Karpas-422 (cell line): ENCODE measurements at regions not wholly inside any gene's neighbourhood (a gene's known extent, or its start where the extent isn't known, plus 50 kb on each side); places are given as distances from the start of the nearest gene placed in this dataset.

ENCODE experiments used
- DNase-seq: peaks from one replicate; pipeline ENCODE4 v3.0.0-alpha.2; 2015
- H2AFZ ChIP-seq: fragments of 200-600 bp; sonication (generic); 2 replicates; pipeline ENCODE4 v1.6.1; 2014; ENCODE audit warnings: antibody characterized with exemption, low read length, mixed read lengths
- H3K27ac ChIP-seq: fragments of 200-600 bp; sonication (generic); 2 replicates; pipeline ENCODE4 v1.5.1; 2014; ENCODE audit warnings: mild to moderate bottlenecking, low read length, moderate library complexity
- H3K27me3 ChIP-seq: fragments of 200-600 bp; sonication (generic); 2 replicates; pipeline ENCODE4 v1.6.1; 2014; ENCODE audit warnings: low read length, mixed read lengths
- H3K36me3 ChIP-seq: fragments of 200-600 bp; sonication (generic); 2 replicates; pipeline ENCODE4 v1.6.1; 2014; ENCODE audit warnings: low read length, mixed read lengths; ENCODE audit not compliant: insufficient read depth
- H3K4me1 ChIP-seq: fragments of 200-600 bp; sonication (generic); 2 replicates; pipeline ENCODE4 v1.6.1; 2014; ENCODE audit warnings: mild to moderate bottlenecking, low read length, mixed read lengths
- H3K4me2 ChIP-seq: fragments of 200-600 bp; sonication (generic); 2 replicates; pipeline ENCODE4 v1.6.1; 2014; ENCODE audit warnings: low read length, low read depth, mild to moderate bottlenecking; ENCODE audit not compliant: poor library complexity, severe bottlenecking
- H3K4me3 ChIP-seq: fragments of 200-600 bp; sonication (generic); 2 replicates; pipeline ENCODE4 v1.5.1; 2014; ENCODE audit warnings: mild to moderate bottlenecking, antibody characterized with exemption, low read length, mixed read lengths
- H3K79me2 ChIP-seq: fragments of 200-600 bp; sonication (generic); 2 replicates; pipeline ENCODE4 v1.6.1; 2014; ENCODE audit warnings: mild to moderate bottlenecking, low read length, mixed read lengths
- H3K9ac ChIP-seq: fragments of 200-600 bp; sonication (generic); 2 replicates; pipeline ENCODE4 v1.6.0; 2014; ENCODE audit warnings: low read length
- H3K9me2 ChIP-seq: fragments of 200-600 bp; sonication (generic), shearing (Covaris generic); replicated peaks from 2 replicates; pipeline ENCODE4 v1.6.0; 2014; ENCODE audit warnings: mild to moderate bottlenecking, low read length, moderate library complexity; ENCODE audit not compliant: insufficient read depth
- H3K9me3 ChIP-seq: fragments of 300-700, 200-600 bp; sonication (generic); 2 replicates; pipeline ENCODE4 v1.6.1; 2014; ENCODE audit warnings: low read length, mixed read lengths
- H4K20me1 ChIP-seq: fragments of 200-600 bp; sonication (generic); 2 replicates; pipeline ENCODE4 v1.6.1; 2014; ENCODE audit warnings: mild to moderate bottlenecking, antibody characterized with exemption, low read length, low read depth; ENCODE audit not compliant: insufficient read depth

DNA sequence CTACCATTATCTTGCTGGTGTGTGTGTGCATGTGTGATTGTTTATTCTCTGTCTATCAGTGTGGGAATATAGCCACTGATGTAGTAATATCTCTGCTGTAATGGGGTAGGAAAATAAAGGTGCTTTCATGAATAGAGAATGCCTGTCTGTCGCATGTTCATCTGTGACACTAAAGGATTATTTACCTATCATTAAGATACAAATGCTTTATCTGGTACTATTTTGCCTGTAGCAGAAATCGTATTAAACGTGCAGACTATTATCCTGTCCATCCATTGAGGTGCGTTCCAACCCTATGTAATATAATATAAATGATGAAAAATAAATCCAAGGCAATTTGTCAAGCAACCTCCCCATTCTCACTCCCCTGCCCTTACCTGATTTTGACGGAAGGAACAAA, 1215.1 kb downstream of the BCL11B start:
- Histone ChIP-seq H2AFZ (no peak overlapping the region), H3K36me3 (no peaks in the 10 kb centered on the region), H3K4me3 (no peak overlapping the region), H3K9me3 (peaks cover 13% of the 10 kb centered on the region), H3K4me1 (no peaks in the 10 kb centered on the region), H3K9ac (no peak overlapping the region), H3K4me2 (no peak overlapping the region), H3K27me3 (no peaks in the 10 kb centered on the region), H4K20me1 (no peaks in the 10 kb centered on the region), H3K9me2 (no peaks in the 10 kb centered on the region), H3K27ac (no peak overlapping the region), H3K79me2 (no peaks in the 10 kb centered on the region)
- DNase-seq = no peak

DNA sequence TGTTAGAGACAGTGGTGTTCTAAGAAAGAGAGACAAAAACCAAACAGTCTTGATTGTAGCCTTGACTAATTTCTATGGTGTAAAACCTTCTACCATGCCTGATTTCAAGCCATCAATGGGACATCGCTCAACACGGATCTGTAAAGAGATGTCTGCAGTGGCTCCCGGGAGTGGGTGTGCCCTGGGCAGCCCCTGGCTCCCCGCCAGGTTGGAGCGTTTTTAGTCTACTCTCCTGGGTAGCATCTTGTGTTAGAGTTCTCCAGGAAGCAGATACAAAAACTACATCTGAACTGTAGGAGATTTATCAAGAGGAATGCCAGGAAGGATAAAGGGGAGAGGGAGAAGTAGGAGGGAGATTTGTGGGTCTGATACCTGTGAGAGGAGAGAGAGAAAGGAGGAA, 1212.9 kb downstream of the BCL11B start:
- Histone ChIP-seq H3K9me3 (peaks cover 18% of the 10 kb centered on the region), H3K9ac (no peak overlapping the region), H3K36me3 (no peaks in the 10 kb centered on the region), H3K9me2 (no peaks in the 10 kb centered on the region), H3K27ac (no peak overlapping the region), H3K79me2 (no peaks in the 10 kb centered on the region), H4K20me1 (no peaks in the 10 kb centered on the region), H3K27me3 (no peaks in the 10 kb centered on the region), H3K4me3 (no peak overlapping the region), H3K4me1 (no peaks in the 10 kb centered on the region), H2AFZ (no peak overlapping the region), H3K4me2 (no peak overlapping the region)
- DNase-seq = no peak

DNA sequence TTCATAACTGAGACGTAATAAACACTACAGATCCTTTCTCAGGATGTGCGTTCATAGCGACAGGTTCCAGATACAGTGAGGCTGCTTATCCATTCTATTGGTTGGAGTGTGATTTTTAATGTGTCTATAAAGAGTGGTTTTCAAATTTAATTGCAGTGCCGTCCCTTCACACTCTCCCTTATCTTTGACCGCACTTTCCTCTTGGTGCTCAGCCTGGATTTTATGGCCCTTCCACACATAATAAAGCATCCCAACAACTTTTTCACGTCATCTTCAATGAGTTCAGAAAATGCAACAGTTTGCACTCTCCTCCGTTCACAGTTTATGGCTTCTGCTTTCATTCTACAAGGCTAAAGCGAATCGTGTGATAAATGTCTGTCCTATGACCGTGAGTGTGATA, 1209.9 kb downstream of the BCL11B start:
- Histone ChIP-seq H3K27ac (no peak overlapping the region), H3K79me2 (no peaks in the 10 kb centered on the region), H3K9me2 (no peaks in the 10 kb centered on the region), H3K9me3 (peaks cover 17% of the 10 kb centered on the region), H4K20me1 (no peaks in the 10 kb centered on the region), H3K4me2 (no peak overlapping the region), H2AFZ (no peak overlapping the region), H3K4me1 (no peaks in the 10 kb centered on the region), H3K36me3 (no peaks in the 10 kb centered on the region), H3K4me3 (no peak overlapping the region), H3K27me3 (no peaks in the 10 kb centered on the region), H3K9ac (no peak overlapping the region)
- DNase-seq = no peak

DNA sequence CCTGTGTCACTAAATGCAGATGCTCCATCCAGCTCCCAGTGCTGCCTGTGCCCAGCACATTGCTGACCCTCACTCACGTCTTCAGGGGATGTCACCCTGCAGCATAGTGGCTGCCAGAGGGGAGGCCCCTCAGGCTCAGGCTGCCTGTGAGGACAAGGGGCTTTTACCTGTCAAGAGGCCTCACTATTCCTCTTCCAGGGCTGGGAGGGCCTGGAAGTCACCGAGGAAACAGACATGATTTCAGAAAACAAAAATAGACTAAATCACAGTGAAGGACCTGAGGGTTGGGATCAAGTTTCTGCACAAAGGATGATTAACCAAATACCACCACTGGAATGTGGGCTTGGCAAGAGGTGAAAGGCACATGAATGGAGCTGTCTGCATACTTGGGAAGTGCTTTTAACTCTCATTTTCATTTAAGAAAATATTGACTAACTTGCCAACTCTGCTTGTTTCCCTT, 1202.3 kb downstream of the BCL11B start:
- Histone ChIP-seq H2AFZ (no peak overlapping the region), H3K4me2 (no peak overlapping the region), H3K79me2 (no peaks in the 10 kb centered on the region), H3K27ac (no peak overlapping the region), H3K9me2 (no peaks in the 10 kb centered on the region), H3K9me3 (peaks cover 6% of the 10 kb centered on the region), H3K27me3 (no peaks in the 10 kb centered on the region), H3K9ac (no peak overlapping the region), H3K4me3 (no peak overlapping the region), H3K4me1 (no peaks in the 10 kb centered on the region), H3K36me3 (no peaks in the 10 kb centered on the region), H4K20me1 (no peaks in the 10 kb centered on the region)
- DNase-seq = no peak

DNA sequence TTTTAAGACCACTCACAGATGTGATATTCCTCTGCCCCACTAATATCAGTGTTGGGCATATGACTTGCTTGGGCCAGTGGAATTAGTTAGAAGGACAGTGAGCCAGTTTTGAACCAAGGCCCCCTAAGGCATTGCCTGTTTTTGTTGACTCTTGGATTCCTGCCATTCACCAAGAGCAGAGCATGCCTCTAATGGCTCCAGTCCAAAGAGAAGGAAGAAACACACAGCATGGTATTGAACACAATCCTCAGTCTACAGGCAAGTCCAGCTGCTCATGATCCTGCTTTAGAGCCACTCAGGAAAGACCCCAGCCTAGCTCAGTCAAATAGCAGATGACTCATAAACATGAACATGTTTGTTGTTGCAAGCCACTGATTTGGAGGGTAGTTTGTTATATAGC, 1201.5 kb downstream of the BCL11B start:
- H3K4me2 ChIP-seq = no peak overlapping the region
- no peak overlapping the region for H2AFZ ChIP-seq
- peaks cover 4% of the 10 kb centered on the region; the same call in 1 of the 2 replicates for H3K9me3 ChIP-seq
- H3K4me1 ChIP-seq = no peaks in the 10 kb centered on the region
- no peak overlapping the region for H3K27ac ChIP-seq
- no peak overlapping the region for H3K9ac ChIP-seq
- no peaks in the 10 kb centered on the region for H3K27me3 ChIP-seq
- H4K20me1 ChIP-seq = no peaks in the 10 kb centered on the region
- H3K4me3 ChIP-seq = no peak overlapping the region
- DNase-seq = no peak
- H3K79me2 ChIP-seq = no peaks in the 10 kb centered on the region
- H3K36me3 ChIP-seq = no peaks in the 10 kb centered on the region
- H3K9me2 ChIP-seq = no peaks in the 10 kb centered on the region

DNA sequence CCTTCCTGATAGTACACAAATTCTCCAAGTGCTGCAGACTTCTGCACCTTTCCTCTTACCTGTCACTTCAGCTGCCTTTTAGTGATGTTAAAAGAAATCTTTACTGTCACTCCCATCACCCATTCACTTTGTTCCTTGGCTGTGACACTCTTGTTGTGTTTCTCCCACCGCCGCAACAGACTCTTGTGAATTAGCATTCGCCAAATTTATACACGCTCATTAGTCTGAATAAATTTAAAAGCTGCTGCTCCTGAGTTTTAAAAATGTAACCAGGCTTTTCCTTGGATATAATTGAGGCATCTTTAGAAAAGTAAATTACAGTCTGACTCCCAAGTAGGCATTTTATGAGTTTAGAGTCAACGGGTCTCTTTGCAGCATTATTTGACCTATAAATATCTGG, 1197.9 kb downstream of the BCL11B start:
- Histone ChIP-seq H2AFZ (no peak overlapping the region), H3K4me2 (no peak overlapping the region), H4K20me1 (no peaks in the 10 kb centered on the region), H3K79me2 (no peaks in the 10 kb centered on the region), H3K36me3 (no peaks in the 10 kb centered on the region), H3K4me1 (no peaks in the 10 kb centered on the region), H3K9me2 (no peaks in the 10 kb centered on the region), H3K9ac (no peak overlapping the region), H3K9me3 (peaks cover 4% of the 10 kb centered on the region; the same call in 1 of the 2 replicates), H3K27me3 (no peaks in the 10 kb centered on the region), H3K27ac (no peak overlapping the region), H3K4me3 (no peak overlapping the region)
- no peak for DNase-seq

DNA sequence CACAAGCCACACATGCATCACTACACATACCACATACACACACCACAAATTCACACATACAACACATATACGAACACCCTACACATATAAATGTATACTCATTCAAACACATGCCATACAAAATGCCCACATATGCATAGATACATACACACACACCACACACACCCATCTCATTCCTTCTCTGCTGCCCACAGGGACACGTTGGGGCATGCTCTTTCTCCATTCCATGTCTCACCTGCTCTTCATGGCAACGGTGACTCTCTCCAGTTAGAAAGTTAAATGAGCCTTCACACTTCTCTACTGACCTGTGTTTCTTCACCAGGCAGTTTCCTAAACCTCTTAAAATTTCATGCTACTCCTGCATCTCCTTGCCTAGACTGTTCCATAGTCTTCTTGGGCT, 1194.8 kb downstream of the BCL11B start:
- Histone ChIP-seq H3K36me3 (no peaks in the 10 kb centered on the region), H4K20me1 (no peaks in the 10 kb centered on the region), H3K4me1 (no peaks in the 10 kb centered on the region), H3K4me2 (no peak overlapping the region), H3K4me3 (no peak overlapping the region), H3K27ac (no peak overlapping the region), H3K9me3 (0 out of 2 replicates have a peak, but pooled peaks cover 2% of the 10 kb centered on the region), H3K79me2 (no peaks in the 10 kb centered on the region), H3K9me2 (no peaks in the 10 kb centered on the region), H3K9ac (no peak overlapping the region), H2AFZ (no peak overlapping the region), H3K27me3 (no peaks in the 10 kb centered on the region)
- no peak for DNase-seq

DNA sequence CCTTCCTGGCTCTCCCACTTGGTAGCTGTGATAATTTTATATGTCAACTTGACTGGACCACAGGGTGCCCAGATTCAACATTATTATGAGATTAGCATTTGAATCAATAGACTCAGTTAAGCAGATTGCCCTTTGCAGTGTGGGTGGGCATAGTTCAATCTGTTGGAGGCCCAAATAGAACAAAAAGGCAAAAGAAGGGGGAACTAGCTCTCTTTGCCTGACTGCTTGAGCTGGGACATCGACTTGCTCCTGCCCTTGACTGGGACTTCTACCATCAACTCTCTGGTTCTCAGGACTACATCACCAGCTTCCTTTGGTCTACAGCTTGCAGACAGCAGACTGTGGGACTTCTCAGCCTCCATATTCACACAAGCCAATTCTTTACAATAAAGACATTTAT, 1189.2 kb downstream of the BCL11B start:
- no peaks in the 10 kb centered on the region for H3K27me3 ChIP-seq
- no peak overlapping the region for H3K9ac ChIP-seq
- H2AFZ ChIP-seq = no peak overlapping the region
- H3K36me3 ChIP-seq = no peaks in the 10 kb centered on the region
- peaks cover 2% of the 10 kb centered on the region; the same call in 1 of the 2 replicates for H3K9me3 ChIP-seq
- H3K4me3 ChIP-seq = no peak overlapping the region
- no peak overlapping the region for H3K27ac ChIP-seq
- no peaks in the 10 kb centered on the region for H3K9me2 ChIP-seq
- H4K20me1 ChIP-seq = no peaks in the 10 kb centered on the region
- no peak overlapping the region for H3K4me2 ChIP-seq
- no peaks in the 10 kb centered on the region for H3K4me1 ChIP-seq
- no peaks in the 10 kb centered on the region for H3K79me2 ChIP-seq
- DNase-seq = no peak

DNA sequence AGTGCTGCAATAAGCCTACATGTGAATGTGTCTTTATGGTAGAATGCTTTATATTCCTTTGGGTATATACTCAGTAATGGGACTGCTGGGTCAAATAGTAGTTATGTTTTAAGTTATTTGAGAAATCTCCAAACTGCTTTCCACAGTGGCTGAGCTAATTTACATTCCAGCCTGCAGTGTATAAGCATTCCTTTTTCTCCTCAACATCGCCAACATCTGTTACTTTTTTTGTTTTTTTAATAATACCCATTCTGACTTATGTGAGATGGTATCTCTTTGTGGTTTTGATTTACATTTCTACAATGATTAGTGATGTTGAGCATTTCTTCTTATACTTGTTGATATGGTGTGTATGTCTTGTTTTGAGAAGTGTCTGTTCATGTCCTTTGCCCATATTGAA, 1186.2 kb downstream of the BCL11B start:
- no peak overlapping the region for H2AFZ ChIP-seq
- H3K4me3 ChIP-seq = no peak overlapping the region
- H3K27me3 ChIP-seq = no peaks in the 10 kb centered on the region
- H3K4me1 ChIP-seq = no peaks in the 10 kb centered on the region
- no peaks in the 10 kb centered on the region for H4K20me1 ChIP-seq
- peaks cover 2% of the 10 kb centered on the region; the same call in 1 of the 2 replicates for H3K9me3 ChIP-seq
- H3K4me2 ChIP-seq = no peak overlapping the region
- no peak overlapping the region for H3K9ac ChIP-seq
- no peak overlapping the region for H3K27ac ChIP-seq
- no peaks in the 10 kb centered on the region for H3K9me2 ChIP-seq
- no peak for DNase-seq
- no peaks in the 10 kb centered on the region for H3K79me2 ChIP-seq
- H3K36me3 ChIP-seq = no peaks in the 10 kb centered on the region
